ENCODE measurements at regions not wholly inside any gene's neighbourhood (a gene's known extent, or its start where the extent isn't known, plus 50 kb on each side); places are given as distances from the start of the nearest gene placed in this dataset.

DNA sequence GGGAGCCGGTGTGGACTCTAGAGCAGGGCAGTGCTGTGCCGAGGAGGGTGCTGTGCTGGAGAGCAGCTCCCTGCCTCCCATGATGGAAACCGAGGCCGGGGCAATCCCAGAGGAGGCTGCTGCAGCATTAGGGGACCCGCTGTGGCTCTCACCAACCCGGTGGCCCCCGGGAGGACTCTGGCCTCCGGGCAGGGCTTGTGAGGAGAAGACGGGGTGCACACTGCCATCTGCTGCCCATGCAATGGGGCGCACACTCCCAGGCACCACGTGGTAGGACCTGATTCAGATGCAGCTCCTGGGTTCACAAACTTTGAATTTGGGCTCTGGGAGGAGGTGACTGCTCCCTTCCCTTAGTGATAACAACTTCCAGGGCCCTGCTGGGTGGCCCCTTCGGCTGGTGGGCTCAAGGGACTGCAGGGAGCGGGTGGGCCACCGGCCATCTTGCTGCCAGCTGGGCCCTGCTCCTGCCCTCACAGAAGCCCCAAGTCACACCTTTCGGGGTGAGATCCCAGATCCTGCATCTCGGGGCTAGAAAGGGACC lies 93.8 kb upstream of the FGF3 start:
- TF ChIP-seq POLR2A (IDR thresholded peaks at IDR 0.05; ENCODE audit: control extremely low read depth in 1 of 2, low read depth in 2 of 2, low read length in 2 of 2) (no peak), CBX8 (IDR thresholded peaks at IDR 0.05; ENCODE audit: borderline replicate concordance, low read depth, low read length) (no peak), TAF1 (IDR thresholded peaks at IDR 0.05; ENCODE audit: low read depth, low read length) (no peak), SP4 (IDR thresholded peaks at IDR 0.05; ENCODE audit: low read length) (no peak), MAFK (IDR thresholded peaks at IDR 0.05; ENCODE audit: low read depth, low read length) (no peak), BACH1 (IDR thresholded peaks at IDR 0.05; ENCODE audit: low read length) (no peak), EP300 (IDR thresholded peaks at IDR 0.05; ENCODE audit: borderline replicate concordance in 1 of 2, low read depth in 2 of 2, low read length in 2 of 2) (no peak), TCF12 (IDR thresholded peaks at IDR 0.05; ENCODE audit: low read depth, low read length) (no peak), RFX5 (IDR thresholded peaks at IDR 0.05; ENCODE audit: borderline replicate concordance, low read depth, low read length) (no peak), PHF8 (conservative IDR thresholded peaks at IDR 0.05; ENCODE audit: low read depth, low read length) (no peak)
